GM18520 (cell line): ENCODE measurements at regions not wholly inside any gene's neighbourhood (a gene's known extent, or its start where the extent isn't known, plus 50 kb on each side); places are given as distances from the start of the nearest gene placed in this dataset.

ENCODE experiments used
- ATAC-seq: cut with Tn5 transposase; IDR thresholded peaks from one replicate; pipeline ENCODE4 v1.9.1; 2021; ENCODE audit not compliant: unreplicated experiment

- ATAC-seq: no peak
Measured at GRCh38 chr11:92812841-92813240, 156.6 kb upstream of the MTNR1B start.

DNA sequence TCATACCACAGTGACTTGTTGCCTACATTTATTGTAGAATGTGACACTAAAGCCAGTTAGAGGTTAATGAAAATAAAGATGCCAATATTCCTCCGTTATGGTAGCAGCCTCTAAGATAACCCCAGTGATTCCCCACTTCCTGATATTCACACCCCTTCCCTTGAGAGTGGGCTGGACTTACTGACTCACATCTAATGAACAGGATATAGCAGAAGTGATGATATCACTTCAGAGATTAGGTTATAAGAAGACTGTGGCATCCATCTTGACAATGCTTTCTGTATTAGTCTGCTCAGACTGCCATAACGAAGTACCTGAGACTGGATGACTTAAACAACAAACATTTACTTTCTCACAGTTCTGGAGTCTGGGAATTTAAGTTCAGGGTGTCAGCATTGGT lies 149.6 kb upstream of the MTNR1B start:
- ATAC-seq: no peak

DNA sequence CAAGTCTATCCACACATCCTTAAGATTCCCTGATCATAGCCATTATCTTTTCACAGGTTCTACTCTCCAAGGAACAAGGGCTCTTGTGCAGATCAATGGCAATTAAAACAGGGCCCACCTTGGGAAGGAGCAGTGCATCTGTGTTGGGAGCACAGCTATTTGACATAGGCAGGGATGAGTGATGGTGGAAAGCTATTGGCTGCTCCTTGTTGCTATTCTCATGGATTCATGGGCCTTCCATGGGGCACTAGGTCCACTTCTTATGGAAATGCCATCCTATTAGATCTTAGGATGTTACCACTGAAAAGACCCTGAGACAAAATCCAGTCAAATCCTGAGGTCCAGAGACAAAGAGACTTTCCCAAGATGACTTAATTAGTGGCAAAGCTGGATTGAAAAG lies 148.6 kb upstream of the MTNR1B start:
- no peak for ATAC-seq

- ATAC-seq: no peak
Measured at GRCh38 chr11:92822410-92822809, 147.0 kb upstream of the MTNR1B start.

DNA sequence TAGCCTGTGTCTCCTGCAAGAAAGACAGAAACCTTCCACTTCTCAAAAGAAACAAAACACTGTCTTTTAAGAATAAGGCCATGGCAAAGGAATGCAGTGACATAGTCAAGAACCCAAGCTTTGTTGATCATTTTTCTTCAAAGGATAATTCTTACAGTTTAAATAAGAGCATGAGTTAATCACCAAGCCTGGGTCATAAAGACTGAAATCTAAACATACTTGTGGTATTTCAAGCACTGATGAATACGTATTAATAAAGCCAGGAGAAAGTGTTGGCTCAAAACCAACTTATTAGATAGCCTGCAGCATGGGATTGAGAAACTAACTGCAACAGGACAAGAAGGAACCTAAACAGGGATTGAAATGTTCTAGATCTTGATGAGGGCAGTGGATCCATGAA lies 143.3 kb upstream of the MTNR1B start:
- no peak for ATAC-seq

DNA sequence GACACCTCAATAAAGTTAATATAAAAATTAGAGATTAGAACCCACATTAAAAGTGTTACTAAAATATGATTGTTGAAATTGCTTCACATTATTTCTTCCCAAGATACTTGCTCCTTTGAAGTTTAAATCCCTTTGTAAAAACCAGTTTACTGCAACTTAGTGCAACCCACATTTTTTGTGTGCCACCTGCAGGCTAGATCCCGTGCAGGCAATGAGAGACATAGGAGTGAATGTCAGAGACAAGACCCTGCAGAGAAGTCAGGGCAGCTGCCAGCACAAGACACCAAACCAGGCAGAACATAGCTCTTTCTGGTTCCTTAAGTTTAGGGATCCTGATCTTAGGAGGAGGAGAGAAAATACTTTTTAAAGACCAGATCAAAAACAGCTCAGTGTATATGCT lies 142.8 kb upstream of the MTNR1B start:
- no peak for ATAC-seq

DNA sequence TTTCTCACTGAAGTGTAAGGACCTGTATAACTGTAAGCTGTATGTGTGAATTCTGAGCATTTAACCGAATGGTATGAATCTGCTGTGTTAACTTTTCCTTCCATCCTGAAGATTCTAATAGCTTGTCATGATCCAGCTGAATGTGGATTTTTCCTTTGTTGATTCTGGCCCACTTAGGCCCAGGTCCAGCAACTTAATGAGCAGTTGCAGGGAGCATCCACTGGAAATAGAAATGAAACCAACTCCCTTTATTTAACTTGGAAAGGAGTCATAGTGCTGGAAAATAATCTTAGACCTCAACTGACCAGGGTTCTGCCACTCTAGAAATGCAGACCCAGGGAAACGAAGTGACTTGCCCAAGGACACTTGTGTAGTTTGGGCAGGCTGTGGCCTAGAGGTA lies 142.3 kb upstream of the MTNR1B start:
- ATAC-seq: no peak

GRCh38 chr11:92828556-92828955 lies 140.9 kb upstream of the MTNR1B start:
- no peak for ATAC-seq

GRCh38 chr11:92829121-92829520 lies 140.3 kb upstream of the MTNR1B start:
- no peak for ATAC-seq

DNA sequence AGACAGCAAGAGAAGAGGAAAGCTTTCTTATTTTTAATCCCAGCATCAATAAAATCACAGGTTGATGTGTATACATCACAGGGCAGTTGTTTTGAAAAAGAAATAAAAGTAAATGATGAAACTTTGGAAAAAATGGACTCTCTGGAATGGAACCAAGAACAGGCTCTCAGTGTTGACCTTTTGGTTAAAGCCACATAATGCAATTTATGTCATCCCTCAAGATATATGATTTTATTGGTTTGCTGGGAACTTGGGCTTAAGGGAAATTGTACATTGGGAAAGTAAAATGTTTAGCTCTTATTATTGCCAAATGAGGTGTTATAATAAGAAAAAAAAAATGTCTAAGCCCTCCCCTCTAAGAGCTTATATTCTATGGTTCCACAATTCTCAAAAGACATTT lies 139.8 kb upstream of the MTNR1B start:
- no peak for ATAC-seq

DNA sequence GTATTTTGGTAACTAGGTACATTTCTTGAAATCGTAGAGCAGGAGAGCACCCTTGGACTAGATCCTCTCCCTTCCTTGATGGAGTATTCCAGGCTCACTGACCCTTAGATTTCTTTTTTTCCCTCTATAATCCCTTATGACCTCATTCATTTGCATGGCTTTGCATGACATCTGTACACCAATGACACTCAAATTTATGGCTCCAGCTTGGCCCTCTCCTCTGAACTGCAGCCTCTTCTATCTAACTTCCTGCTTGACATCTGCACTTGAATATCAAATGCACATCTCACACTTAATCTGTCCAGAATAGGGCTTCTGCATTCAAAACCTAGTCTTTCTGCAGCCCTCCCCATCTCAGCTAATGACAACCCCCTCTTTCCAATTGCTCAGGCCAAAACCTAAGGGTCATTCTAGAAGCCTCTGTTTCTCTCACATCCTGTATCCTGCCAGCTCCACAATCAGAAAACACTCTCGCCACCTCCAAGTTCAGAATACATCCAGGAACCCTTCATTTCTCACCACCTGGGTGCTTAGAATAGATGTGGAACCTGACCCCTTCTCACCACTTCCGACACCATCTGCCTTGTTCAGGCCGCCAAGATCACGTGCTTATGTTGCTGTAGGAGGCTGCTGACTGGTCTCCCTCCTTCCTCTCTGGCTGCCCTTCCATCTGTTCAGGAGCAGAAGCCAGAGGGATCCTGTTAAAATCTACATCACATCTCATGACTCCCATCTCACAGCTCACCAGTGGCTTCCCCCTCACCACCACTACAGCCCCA lies 138.9 kb upstream of the MTNR1B start:
- ATAC-seq: peak; percentile 41

- ATAC-seq: no peak
Measured at GRCh38 chr11:92834296-92835020, 135.0 kb upstream of the MTNR1B start.

DNA sequence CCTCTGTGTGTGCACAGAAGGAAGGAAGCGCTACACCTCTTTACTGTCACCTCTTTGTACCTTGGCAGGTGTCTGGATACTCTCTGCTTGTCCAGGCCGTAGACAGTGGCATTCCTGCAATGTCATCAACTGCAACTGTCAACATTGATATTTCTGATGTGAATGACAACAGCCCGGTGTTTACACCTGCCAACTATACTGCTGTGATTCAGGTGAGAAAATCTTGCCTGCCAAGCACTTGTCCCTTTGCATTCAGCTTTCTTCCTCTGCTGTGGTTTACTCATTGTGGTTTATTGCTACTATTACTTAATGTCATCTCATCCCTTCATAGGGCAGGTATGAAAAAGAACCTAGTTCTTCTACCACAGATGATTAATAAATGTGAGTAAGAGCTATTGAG lies 131.9 kb upstream of the MTNR1B start:
- no peak for ATAC-seq

- ATAC-seq: no peak
Measured at GRCh38 chr11:92838759-92839310, 130.6 kb upstream of the MTNR1B start.

- no peak for ATAC-seq
Measured at GRCh38 chr11:92839450-92839849, 130.0 kb upstream of the MTNR1B start.

GRCh38 chr11:92841719-92842118 lies 127.7 kb upstream of the MTNR1B start:
- ATAC-seq: no peak

DNA sequence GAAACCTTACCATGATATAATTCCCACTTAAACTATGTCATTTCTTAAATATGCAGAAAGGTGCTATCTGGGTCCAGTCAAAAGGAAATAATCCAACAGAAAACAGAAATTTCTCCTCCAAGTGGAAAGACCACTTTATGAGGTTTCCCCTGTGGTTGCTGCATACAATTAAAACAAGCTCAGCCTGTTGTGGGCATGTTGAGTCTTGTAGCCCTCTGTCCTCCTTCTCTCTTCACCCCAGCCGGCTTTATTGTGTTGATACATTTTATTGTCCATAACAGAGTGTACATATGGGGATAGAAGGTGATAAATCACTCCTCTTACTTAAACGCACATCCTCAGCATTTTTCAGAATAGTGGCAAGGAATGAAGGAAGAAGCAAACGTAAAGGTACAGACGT lies 126.0 kb upstream of the MTNR1B start:
- ATAC-seq: no peak

- no peak for ATAC-seq
Measured at GRCh38 chr11:92844197-92844596, 125.3 kb upstream of the MTNR1B start.

GRCh38 chr11:92845390-92845789 lies 124.1 kb upstream of the MTNR1B start:
- ATAC-seq: no peak

DNA sequence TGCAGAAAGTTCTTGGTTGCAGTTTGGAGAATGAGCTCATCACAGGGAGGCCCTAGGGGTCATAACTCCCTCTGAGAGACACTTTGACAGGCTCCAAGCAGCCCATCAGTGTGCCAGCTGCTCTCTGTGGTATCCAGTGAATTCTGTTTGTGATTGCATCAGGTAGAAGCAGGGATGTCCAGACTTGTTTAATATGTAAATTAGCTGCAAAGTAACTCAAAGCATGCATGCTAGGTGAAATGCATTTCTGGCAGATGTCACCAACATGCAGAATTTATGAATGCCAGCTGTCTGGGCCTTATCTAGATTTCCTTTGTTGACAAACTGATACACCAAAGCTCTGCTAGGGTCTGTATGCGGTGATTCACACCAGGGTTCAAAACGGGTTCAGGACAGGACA lies 123.6 kb upstream of the MTNR1B start:
- no peak for ATAC-seq

DNA sequence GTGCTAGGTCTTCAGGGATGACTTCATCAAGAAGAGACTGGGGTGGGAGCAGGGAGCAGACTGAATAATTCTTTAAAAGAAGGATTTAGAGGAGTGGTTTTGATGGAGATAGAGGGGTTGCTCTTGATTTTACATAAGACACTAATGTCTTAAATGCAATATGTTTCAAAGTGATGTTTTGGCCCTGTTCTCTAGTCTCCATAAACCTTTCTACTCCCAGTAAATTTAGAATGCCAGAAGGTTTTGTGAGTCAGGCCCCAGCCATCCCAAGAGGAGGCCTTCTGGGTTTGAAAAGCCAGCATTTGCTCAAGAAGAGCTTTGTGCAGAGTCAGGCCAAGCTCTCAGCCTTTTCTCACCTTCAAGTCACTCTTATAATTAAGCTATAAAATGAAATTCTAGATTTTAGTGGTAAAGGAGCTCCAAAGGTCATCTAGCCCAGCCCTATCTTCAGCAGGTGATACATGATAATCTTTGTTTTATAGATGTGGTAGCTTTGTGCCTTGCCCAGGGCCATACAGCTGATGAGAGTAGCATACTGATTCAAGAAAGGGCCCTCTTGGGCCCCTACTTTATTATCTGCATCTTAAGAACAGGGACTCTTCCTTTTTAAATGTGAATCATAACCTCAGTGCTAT lies 122.8 kb upstream of the MTNR1B start:
- ATAC-seq: no peak

GRCh38 chr11:92848578-92848977 lies 120.9 kb upstream of the MTNR1B start:
- ATAC-seq: no peak
